GM21526 (cell line): ENCODE measurements at regions not wholly inside any gene's neighbourhood (a gene's known extent, or its start where the extent isn't known, plus 50 kb on each side); places are given as distances from the start of the nearest gene placed in this dataset.

Experiments
- ATAC-seq: cut with Tn5 transposase; IDR thresholded peaks from one replicate; pipeline ENCODE4 v1.9.1; 2021; ENCODE audit warnings: moderate library complexity; ENCODE audit not compliant: unreplicated experiment, low FRiP score

DNA sequence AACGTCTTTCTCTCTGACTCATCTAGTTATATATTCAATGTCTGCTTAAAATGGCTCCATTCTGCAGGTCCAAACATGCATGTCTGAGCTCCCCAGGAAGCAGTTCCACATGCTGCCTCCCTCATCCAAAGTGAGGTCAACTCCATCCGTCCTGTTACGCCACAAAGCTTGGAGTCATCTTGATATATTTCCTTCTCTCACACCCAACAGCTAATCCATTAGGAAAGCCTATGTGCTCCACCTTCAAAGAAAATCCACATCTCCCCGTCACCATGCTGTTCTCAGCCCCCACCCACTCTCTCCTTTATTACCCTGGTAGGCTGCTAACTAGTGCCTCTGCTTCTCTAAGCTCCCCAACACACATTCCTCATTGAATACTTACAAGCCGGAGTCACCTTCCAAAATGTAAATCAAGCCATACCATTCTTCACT lies 130.2 kb upstream of the SYNDIG1 start:
- ATAC-seq, result no peak

DNA sequence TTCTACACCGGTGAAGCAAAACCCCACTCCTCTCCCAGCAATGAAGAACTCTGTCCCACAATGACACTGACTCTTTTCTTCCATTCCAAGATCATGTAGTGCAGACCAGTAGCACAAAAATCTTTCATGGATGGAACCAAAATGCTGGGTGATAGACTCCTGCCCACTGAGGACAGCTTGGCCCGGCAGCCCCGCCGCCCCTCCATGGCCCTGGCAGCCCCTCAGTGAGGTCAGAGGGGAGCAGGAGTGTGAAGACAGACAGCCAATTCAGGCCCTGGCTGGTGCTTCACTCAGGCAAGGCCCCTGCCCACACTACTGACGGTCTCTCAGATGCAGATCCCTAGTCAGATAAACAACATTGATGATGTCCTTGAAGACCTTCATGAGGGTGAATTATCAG lies 131.9 kb upstream of the SYNDIG1 start:
- no peak for ATAC-seq

DNA sequence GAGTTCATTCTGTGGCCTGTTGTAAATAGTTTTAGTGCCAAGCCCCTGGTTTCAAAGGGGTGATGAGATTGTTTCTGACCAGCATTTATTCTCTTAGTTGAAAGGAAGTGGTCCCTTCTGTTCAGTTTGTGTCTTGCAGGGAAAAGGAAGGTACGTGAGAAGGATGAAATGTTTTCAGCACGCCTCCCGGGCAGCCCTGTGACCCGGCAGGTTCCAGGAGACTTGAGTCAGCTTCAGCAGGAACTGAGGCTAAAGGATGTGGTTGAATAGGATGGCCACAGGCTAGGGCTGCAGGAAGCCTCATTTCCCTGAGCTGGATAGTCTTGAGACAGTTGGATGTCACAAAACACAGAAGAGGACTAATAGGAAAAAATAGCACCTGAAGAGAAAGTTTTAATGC lies 132.4 kb upstream of the SYNDIG1 start:
- ATAC-seq, result no peak

DNA sequence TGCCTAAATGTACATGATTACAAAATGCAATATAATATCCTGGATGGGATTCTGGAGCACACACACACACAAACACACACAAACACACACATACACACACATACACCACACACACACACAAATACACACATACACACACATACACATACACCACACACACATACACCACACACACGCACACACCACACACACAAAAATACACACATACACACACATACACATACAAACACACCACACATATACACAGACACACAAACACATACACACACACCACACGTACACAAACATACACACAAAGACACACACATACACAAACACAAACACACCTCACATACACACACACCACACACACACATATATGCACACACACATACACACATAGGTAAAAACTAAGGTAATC lies 134.6 kb upstream of the SYNDIG1 start:
- ATAC-seq, result no peak

DNA sequence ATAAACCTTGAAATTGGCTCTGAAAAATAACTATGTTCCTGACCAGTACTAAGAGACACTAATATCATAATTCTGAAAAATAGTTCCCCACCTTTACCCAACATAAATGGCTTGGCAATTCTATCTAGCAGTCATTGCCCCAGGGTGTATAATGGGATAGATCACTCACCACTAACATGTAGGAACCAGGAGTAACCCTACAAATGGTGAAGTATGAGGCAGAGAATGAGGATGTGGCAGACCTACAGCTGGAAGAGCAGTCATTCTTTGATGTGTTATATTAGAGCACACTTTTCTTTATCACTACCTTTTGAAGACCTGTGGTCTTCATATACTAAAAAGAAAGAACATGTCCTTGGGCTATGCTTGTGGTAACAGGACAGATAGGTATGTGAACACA lies 136.5 kb upstream of the SYNDIG1 start:
- no peak for ATAC-seq

DNA sequence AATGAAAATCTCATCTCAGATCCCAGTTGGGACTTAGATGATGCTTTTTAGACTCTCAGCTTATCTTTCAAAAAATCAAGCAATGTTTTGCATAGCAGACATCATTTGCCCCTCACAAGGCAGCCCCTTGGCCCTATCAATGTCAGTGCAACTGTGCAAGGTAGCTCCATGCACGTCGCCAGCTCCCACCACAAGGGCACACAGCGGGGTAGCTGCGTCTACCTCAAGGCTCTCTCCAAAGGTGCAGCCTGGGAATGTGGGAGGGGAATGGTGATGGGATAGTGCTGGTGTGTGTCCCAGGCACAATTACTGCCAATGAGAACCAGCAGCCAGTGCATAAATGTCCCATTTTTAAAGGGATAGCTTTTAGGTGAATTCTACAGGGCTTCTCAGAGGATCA lies 137.5 kb upstream of the SYNDIG1 start:
- ATAC-seq, result no peak

DNA sequence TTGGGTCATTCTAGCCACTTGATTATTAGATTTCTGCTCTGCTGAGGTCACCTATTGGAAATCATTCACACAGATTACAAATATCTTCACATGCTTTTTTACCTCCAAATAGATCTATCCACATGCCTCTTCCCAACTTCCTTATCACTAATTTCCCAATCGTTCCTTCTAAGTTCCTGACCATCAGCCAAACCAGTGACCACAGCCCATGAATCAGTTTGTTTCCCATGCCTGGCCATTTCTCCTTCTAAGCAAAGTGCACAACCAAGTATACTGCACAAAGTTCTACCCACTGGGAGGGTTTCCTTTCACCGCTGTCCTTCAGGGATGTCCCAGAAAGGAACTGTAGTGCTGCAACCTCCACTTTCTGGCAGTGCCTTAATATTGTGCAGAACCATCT lies 140.5 kb upstream of the SYNDIG1 start:
- ATAC-seq, result no peak

DNA sequence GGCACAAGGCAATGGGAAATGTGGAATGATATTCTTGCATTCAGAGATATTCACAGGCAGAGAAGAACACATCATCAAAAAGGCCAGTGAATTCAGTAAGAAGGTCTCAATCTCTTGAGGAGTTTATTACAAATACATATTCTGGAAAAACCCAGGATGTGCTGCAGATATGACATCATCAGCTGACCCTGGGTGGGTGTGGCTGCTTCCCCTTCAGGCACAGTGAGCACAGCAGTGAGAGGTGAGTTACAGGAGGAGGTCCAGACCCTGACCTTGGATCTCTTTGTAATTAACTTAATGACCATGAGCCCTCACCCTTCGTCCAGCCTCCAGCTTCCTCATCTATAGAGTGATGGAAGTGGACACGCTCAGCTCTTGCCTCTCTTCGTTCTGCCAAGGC lies 147.5 kb upstream of the SYNDIG1 start:
- ATAC-seq, result no peak

DNA sequence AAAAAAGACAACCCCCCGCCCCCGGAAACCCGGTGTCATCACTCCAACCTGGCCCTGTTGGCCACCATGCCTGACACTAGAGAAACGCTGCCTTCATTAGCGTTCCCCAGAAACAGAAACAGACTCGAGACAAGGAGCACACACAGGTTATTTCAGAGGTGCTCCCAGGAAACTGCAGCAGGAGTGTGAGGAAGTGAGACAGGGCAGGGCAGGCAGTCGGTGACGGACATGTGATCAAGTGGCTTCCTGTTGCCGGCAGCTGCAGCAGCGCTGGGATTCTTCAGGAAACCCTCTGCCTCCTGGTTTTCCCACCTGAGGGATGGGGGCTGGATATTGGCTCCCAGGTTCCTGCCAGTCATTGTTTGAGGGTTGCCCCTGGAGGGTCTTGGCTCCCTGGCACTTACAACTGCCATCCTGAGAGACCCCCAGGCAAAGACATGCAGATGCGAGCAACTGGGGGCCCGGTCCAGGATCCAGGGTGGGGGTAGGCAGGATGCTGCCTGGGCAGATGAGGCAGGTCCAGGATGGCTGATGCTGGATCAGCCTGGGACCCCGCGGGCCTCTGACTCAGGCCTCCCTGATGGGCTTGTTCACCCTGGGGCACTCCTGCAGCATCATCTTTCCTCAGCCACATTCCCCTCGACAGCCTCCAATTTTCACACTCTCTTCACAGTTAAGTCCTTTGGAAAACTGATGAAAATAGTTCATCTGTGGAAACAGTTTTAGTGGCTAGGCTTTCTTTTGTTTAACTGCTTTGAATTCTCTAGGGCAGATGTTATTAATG lies 150.7 kb upstream of the SYNDIG1 start:
- no peak for ATAC-seq

DNA sequence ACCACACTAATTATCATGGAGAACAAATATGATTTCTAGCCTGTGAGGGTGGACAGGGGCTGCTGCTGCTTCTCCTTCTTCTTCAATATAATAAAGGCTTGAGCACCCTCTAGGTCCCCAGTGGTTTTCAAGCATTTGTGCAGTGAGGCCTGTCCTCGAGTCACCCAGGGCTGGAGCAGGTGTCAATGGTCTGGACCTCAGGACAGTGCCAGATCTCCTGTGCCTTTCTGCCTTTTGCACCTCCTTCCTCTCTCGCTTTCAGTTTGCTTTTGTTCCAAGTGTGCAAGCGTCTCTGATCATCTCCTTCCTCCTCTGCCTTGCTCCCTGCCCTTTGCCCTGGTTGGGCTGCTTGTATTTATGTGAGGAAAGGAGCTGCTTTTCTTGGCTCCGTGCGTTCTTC lies 152.2 kb upstream of the SYNDIG1 start:
- ATAC-seq, result no peak

DNA sequence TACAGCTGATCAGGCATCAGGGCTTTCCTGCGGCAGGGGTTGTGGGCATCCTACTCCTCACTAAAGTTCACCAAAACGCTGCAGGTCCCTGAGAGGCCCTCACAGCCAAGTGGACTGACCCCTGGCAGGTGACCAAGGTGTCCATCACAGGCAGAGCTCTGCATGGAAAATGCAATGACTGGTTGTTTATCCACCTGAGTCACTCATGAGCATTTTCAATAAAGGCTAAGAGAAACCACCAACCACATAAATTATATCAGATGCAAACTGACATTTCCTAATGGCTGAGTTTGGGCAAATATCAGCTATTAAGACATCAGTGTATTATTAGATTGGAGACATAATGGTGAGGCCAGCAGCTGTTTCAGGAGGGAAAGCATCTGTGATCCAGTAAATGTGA lies 152.7 kb upstream of the SYNDIG1 start:
- ATAC-seq, result no peak

DNA sequence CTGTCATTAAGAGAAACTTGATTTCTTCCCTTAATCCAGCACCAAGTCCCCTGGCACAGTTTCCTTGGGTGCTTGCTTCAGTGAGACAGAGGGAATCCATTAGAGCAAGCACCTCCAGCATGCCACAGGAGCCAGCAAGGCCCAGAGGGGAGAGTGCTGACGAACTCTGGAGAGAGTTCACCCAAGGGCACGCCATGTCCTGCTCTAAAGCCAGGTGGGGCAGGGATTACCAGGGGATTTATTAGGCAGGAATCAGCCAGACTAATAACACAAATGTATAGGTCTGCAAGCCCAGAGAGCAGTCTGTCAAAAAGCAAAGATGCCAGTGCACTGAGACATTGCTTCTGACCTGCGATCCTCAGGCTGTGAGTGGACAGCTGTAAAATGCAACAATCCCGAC lies 155.4 kb upstream of the SYNDIG1 start:
- no peak for ATAC-seq

DNA sequence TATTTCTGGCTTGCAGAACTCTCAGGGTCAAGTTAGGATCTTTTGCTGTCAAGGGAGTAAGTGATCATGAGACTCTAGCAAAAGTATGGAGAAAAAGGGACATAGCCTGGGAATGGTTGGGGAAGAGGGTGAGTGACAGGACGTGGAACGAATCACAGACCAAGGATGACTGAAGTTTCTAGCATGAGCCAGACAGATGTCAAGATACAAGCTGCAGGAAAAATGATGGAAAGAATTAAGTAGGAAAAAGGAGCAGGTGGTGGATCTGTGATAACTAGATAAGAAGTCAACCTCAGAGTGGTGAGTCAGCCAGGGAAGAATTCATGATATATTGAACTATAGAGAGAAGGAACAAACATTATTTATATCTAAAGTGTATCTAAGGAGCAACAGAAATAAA lies 159.8 kb upstream of the SYNDIG1 start:
- no peak for ATAC-seq

DNA sequence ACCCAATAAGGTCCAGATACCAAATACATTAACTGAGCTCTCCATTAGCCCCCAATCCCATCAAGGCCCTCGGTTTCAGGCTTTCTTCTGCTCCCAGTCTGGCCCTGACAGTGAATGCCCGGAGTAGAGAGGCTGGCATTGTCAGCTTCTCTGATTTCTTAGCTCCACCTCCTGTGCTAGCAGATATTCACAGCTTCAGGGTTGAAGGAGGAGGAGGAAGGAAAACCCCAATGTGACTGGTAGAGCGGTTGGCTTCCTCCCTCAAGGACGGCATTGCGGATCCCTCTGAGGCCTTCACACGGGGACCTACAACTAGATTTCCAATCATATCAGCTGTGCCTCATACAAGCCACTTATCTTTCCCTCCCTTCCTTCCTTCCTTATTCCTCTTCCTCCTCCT lies 164.1 kb upstream of the SYNDIG1 start:
- ATAC-seq, result no peak

DNA sequence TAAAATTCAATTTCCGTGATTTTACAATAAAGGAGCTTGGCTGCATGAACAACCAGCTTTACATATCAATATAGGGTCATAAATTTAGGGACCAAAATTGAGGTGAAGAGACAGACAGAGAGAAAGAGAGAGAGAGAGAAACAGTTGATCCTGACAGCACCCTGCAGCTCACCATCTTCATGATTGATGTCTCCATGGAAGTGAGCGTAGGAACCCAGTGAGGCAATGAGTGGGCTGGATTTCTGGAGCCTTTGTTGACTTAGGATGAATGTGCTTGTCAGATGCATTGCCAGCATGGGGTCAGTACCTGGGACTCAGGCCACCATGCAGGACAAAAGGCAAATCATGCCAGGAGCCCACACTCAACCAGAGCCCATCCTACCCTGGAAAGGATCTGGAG lies 165.1 kb upstream of the SYNDIG1 start:
- ATAC-seq, result no peak

DNA sequence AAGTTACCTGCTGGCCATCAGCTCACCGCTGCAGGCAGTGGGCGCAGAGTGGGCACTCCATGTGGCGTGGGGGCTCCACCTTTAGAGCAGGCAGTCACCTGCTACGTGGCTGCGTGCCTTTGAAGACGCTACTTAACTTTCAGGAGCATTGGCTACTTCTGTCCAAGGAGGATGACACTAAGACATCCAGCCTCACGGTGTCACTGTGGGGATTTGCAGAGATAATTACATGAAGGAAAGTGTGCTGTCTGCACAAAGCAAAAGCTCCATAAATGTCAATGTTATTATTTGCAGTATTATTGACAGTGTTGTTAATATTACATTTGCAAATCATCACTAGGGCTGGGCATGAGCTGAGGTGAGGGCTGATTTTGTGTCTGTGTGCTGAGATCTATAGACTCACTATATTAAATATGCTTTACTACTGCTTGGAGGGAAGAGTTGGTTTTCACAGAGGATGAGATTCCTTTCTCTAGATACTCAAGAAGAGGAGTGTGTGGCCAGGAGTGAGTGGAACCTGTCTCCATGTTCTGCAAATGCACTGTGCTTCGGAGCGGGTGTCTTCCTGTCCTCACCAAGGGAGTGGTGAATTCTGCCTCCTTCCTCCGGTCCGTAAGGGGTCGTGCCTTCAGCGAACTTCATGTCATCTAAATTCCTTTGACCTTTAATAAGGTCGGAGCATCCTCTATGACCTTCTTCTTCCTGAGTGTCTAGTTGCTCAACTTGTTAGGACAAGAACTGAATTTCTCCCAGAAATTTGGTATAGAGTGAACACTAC lies 165.8 kb upstream of the SYNDIG1 start:
- no peak for ATAC-seq

DNA sequence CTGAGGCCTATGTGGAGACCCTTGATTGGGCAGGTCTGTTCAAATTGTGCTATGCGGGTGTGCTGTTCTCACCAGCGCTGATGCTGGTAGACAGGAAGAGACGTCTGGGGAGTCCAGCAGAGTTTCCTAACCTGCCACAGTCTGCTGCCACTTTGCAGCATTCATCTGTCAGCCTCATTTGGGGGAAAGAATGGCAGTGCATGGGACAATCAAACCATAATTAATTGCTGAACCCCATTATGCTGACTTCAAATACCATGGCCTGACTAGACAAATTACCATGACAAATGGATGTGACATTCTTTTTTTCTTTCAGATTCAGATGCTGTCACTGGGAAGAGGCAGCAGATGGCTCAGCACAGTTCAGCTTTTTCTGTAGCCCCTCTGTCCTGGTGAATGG lies 171.4 kb upstream of the SYNDIG1 start:
- no peak for ATAC-seq

DNA sequence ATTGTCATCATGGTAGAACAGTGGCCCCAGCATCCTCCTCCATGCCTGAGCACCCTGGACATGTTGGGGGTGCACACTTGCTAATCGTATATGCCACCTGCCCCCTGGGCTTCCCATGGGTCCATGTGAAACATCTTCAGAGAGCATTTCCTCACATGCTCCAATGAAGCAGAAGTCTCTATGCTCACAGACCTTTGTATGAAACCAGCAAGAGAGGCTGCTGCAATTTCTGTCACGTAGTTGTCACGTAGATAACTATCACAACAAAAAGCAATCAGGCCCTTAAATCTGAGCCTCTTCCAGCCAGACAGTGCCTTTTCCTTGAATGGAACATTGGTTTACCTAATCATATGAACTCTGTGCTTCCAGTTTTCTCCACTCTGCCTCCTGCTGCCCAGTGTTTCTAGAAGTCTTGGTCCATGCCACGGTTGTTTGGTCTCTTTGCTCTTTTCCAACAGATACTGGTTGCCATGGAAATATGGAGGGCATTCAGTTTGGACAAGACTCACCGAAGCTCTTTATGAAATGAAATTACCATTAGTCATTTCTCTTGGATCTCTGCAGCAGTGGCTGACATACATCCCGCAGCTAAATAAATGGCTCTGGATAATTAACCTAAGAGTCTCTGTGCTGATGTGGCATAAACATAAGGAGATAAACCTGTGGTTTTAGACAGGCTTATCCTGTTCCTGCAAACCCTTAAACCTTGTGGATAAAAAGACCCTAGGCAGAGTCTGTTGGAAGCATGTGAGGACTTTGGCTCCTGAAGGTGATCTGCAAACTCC lies 172.8 kb upstream of the SYNDIG1 start:
- ATAC-seq, result no peak

DNA sequence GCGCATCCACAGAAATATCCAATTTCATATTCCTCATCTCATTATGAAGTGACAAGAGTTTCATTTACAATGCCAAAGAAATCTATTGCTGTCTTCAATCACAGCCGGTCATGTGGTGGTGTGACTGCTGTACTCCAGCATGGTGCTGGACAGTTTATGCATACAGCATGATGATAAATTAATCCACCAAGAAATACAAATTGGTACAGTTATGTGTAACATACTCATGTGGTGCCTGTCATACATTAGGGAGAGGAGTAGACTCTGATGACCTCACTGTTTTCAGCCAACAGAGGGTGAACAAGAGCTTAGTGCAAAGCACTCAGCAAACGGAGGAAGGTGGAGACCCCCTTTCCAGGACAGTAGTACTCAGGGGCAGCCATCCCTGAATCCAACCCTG lies 178.4 kb upstream of the SYNDIG1 start:
- ATAC-seq, result no peak

DNA sequence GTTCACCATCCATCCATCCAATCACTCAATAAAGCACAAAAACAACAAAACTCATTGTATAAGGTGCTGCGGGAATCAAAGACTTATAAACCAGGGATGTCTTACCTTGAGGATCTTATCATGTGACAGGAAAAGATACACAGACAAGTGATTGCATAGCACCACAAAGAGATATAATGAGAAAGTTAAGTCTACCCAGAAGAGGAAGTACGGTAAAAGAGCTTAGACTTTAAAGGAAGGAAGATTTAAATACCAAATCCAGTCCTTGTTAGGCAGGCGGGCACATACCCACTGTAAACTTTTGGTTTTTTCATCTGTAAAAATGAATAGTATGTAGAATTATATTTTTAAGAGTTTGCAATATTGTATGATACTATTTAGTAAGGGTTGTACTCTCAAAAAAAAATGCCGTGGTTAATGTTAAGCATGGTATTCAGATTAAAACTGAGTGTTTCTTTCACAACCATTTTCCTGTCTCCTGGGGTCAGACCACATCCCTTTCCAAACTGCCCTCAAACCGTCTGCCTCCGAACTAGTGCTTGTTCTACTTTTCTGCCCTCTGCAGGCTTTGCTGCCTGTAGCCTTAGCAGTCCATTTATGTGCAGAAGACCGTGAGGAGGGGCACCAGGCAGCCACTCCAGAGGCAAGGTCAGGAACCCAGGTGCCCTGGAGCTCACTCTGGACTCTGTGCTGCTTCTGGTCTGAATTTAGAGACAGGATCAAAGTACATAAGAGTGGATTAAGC lies 179.5 kb upstream of the SYNDIG1 start:
- ATAC-seq, result no peak

DNA sequence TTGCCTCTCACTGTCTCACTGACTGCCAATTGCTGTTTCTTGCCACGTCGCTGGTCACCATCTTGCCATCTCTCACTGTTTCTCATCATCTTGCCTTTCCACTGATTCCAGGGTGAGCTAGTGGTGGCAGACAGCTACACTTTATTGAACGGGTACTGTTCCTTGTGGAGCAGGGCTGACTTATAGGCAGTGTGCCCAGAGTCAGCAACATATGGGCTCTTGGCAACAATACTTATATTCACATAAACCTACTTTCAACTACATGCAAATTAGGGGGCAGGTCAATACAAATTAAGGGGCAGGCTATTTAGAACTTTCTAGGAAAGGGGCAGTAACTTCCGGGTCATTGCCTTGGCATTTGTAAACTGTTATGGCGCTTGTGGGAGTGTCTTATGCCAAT lies 186.2 kb upstream of the SYNDIG1 start:
- ATAC-seq, result no peak
